SU-DHL-6 (cell line): ENCODE measurements at regions not wholly inside any gene's neighbourhood (a gene's known extent, or its start where the extent isn't known, plus 50 kb on each side); places are given as distances from the start of the nearest gene placed in this dataset.
"Not testable (repeated sequence)": the region's sequence is repeated elsewhere in the genome, so short reads cannot be mapped to it uniquely, and the experiment has no call there.

ENCODE experiments used
- H2AFZ ChIP-seq: fragments of 200-600 bp; sonication (generic); 2 replicates; pipeline ENCODE4 v1.6.1; 2014; ENCODE audit warnings: low read depth, mild to moderate bottlenecking, moderate library complexity, mixed read lengths, antibody characterized with exemption, low read length; ENCODE audit not compliant: severe bottlenecking
- H3F3A ChIP-seq: fragments of 200-600 bp; shearing (Covaris generic); 2 replicates; pipeline ENCODE4 v1.6.0; 2016; ENCODE audit warnings: antibody characterized with exemption, mild to moderate bottlenecking; ENCODE audit not compliant: insufficient read depth
- H3K27ac ChIP-seq: fragments of 200-600 bp; sonication (generic); 2 replicates; pipeline ENCODE4 v1.5.1; 2016; ENCODE audit warnings: low read depth, mild to moderate bottlenecking, low read length, moderate library complexity, mixed read lengths
- H3K27me3 ChIP-seq: fragments of 200-600 bp; sonication (generic), shearing (Covaris generic); 2 replicates; pipeline ENCODE4 v1.6.0; 2014; ENCODE audit warnings: mild to moderate bottlenecking, low read length
- H3K36me3 ChIP-seq: fragments of 200-600 bp; sonication (generic); 2 replicates; pipeline ENCODE4 v1.6.1; 2014; ENCODE audit warnings: mild to moderate bottlenecking, low read length, mixed read lengths
- H3K4me2 ChIP-seq: fragments of 300-600, 200-600 bp; shearing (Covaris generic), sonication (generic); 2 replicates; pipeline ENCODE4 v1.6.0; 2014; ENCODE audit warnings: low read length, low read depth, mild to moderate bottlenecking; ENCODE audit not compliant: poor library complexity, severe bottlenecking
- H3K4me3 ChIP-seq: fragments of 200-600 bp; sonication (generic); 2 replicates; pipeline ENCODE4 v1.5.1; 2014; ENCODE audit warnings: antibody characterized with exemption, low read length, mild to moderate bottlenecking, mixed read lengths; ENCODE audit not compliant: insufficient read depth, poor library complexity, severe bottlenecking
- H3K79me2 ChIP-seq: fragments of 200-600 bp; sonication (generic); 2 replicates; pipeline ENCODE4 v1.6.1; 2014; ENCODE audit warnings: mild to moderate bottlenecking, low read length, moderate library complexity; ENCODE audit not compliant: insufficient read depth
- H3K9ac ChIP-seq: fragments of 200-600 bp; sonication (generic); 2 replicates; pipeline ENCODE4 v1.7.0; 2014; ENCODE audit warnings: mild to moderate bottlenecking, low read length
- H3K9me2 ChIP-seq: fragments of 200-600 bp; sonication (generic); replicated peaks from 2 replicates; pipeline ENCODE4 v1.6.1; 2014; ENCODE audit warnings: low read length; ENCODE audit not compliant: insufficient read depth
- H3K9me3 ChIP-seq: fragments of 200-600 bp; sonication (generic); 2 replicates; pipeline ENCODE4 v1.6.1; 2014; ENCODE audit warnings: low read length, mixed read lengths; ENCODE audit not compliant: insufficient read depth
- H4K20me1 ChIP-seq: fragments of 200-600 bp; sonication (generic); 2 replicates; pipeline ENCODE4 v1.6.1; 2014; ENCODE audit warnings: low read depth, mild to moderate bottlenecking, antibody characterized with exemption, low read length, moderate library complexity, mixed read lengths
- EZH2phosphoT487 ChIP-seq: fragments of 200-600 bp; sonication (generic), shearing (Covaris generic); conservative IDR thresholded peaks from 2 replicates; pipeline ENCODE4 v1.6.1; 2018; ENCODE audit warnings: mild to moderate bottlenecking, antibody characterized with exemption, low read length, moderate library complexity, mixed read lengths
- TF ChIP-seq, protein P1 (sequence below): fragments of 200-600 bp; sonication (generic); IDR thresholded peaks from one replicate; pipeline ENCODE4 v1.5.1; 2017; ENCODE audit warnings: antibody characterized with exemption, mild to moderate bottlenecking, low read length, moderate library complexity; ENCODE audit not compliant: insufficient read depth, poor library complexity, severe bottlenecking

- Histone ChIP-seq H3K4me2 (peak overlapping the region; percentile 64), H3K27me3 (no peaks in the 10 kb centered on the region), H3K9me3 (no peaks in the 10 kb centered on the region), H3K9me2 (no peaks in the 10 kb centered on the region), H4K20me1 (no peaks in the 10 kb centered on the region), H3F3A (no peaks in the 10 kb centered on the region), H3K79me2 (peaks cover 50% of the 10 kb centered on the region), H3K36me3 (no peaks in the 10 kb centered on the region), H3K27ac (peak overlapping the region; percentile 60), H2AFZ (peak overlapping the region; percentile 45), H3K9ac (peak overlapping the region; percentile 83), H3K4me3 (peak overlapping the region; percentile 84)
- TF ChIP-seq, protein P1, sequence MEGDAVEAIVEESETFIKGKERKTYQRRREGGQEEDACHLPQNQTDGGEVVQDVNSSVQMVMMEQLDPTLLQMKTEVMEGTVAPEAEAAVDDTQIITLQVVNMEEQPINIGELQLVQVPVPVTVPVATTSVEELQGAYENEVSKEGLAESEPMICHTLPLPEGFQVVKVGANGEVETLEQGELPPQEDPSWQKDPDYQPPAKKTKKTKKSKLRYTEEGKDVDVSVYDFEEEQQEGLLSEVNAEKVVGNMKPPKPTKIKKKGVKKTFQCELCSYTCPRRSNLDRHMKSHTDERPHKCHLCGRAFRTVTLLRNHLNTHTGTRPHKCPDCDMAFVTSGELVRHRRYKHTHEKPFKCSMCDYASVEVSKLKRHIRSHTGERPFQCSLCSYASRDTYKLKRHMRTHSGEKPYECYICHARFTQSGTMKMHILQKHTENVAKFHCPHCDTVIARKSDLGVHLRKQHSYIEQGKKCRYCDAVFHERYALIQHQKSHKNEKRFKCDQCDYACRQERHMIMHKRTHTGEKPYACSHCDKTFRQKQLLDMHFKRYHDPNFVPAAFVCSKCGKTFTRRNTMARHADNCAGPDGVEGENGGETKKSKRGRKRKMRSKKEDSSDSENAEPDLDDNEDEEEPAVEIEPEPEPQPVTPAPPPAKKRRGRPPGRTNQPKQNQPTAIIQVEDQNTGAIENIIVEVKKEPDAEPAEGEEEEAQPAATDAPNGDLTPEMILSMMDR: no peak
- TF ChIP-seq EZH2phosphoT487: no peak
Measured at GRCh38 chrX:73944563-73944908, 92.0 kb upstream of the XIST start.

DNA sequence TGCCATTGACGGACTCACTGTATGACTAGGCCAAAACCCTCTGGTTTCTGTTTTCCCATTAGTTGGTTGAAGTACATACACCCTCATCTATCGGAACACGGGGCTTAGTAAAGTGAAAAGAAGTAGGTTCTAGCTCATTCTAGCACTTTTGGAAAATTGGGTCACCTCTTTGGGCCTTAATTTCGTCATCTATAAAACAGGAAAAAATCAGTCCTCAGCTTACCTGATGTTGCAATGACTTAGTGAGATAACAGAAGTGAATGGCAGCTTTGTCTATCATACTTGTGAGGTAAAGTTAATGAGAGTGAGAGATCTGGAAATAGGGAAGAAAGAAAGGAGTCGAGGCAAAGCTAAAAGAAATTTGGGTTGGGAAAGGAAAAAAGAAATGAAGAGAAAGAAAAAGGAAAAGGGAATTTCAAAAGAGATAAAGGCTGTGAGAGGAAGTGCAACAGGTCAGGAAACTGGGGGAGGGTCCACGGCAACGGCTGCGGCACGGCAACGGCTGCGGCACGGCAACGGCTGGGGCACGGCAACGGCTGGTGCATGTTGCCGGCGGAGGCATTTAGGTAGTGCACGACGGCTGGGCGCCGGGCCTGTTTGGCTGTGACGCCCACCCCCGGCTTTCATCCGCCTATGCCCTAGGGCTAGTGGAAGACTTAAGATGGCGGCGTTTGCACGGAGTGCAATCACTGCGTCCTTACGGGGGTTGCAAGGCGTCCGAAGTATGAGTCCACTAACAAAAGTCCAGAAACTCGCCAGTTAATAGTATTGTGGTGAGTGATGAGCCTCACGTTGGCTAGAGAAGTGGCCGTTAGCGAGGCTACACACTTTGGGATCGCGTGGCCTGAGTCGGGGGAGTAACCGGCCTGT, 91.4 kb upstream of the XIST start:
- Histone ChIP-seq H3F3A (no peaks in the 10 kb centered on the region), H2AFZ (peak overlapping the region; percentile 98), H3K36me3 (no peaks in the 10 kb centered on the region), H3K9ac (peak overlapping the region; percentile 83), H3K27me3 (no peaks in the 10 kb centered on the region), H3K9me2 (no peaks in the 10 kb centered on the region), H3K9me3 (no peaks in the 10 kb centered on the region), H3K4me2 (peak overlapping the region; percentile 89), H3K4me3 (peak overlapping the region; percentile 84), H3K27ac (peak overlapping the region; percentile 60), H3K79me2 (peaks cover 44% of the 10 kb centered on the region), H4K20me1 (no peaks in the 10 kb centered on the region)
- TF ChIP-seq EZH2phosphoT487: no peak
- TF ChIP-seq, protein P1: no peak

DNA sequence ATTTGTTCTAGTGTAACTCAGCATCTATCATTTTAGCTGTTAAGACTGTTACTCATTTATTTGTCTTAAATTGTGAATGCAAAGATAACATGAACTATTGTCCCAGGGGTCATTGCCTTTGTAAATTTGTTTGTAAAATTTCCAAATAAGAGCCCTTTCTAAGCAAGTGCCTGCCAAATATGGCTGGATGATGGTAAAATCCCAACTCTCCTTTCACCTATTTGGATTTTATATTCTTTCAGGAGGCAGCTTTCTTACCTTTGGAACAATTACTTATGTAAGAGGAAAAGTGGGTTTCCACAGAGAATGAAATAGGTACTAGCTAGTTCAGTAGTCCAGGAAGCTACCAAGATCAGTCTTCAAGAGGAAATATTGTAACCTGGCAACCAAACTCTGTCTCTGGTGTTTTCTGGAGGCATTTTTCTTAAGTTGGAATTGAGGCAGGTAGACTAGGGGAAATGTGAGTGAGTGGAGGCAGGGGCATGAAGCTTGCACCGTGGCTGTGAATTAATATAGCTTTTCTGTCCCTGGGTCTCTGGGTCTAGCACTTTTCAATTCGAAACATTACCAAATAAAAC, 88.5 kb upstream of the XIST start:
- H4K20me1 ChIP-seq: no peaks in the 10 kb centered on the region
- H3K9ac ChIP-seq: no peak overlapping the region
- H3K9me3 ChIP-seq: no peaks in the 10 kb centered on the region
- H3K9me2 ChIP-seq: no peaks in the 10 kb centered on the region
- no peak for TF ChIP-seq EZH2phosphoT487
- TF ChIP-seq, protein P1: no peak
- no peak overlapping the region for H3K4me3 ChIP-seq
- no peaks in the 10 kb centered on the region for H3K27me3 ChIP-seq
- no peak overlapping the region for H3K4me2 ChIP-seq
- H3K36me3 ChIP-seq: no peaks in the 10 kb centered on the region
- peaks cover 17% of the 10 kb centered on the region for H3K79me2 ChIP-seq
- no peak overlapping the region for H3K27ac ChIP-seq
- H2AFZ ChIP-seq: no peak overlapping the region
- no peaks in the 10 kb centered on the region for H3F3A ChIP-seq

GRCh38 chrX:73937843-73938242, 85.3 kb upstream of the XIST start:
- not testable (repeated sequence) for H4K20me1 ChIP-seq, H3K9me3 ChIP-seq, H3K27me3 ChIP-seq, H3K9me2 ChIP-seq, H2AFZ ChIP-seq, H3K79me2 ChIP-seq, H3K4me2 ChIP-seq, H3K4me3 ChIP-seq, H3K27ac ChIP-seq, H3K36me3 ChIP-seq, H3K9ac ChIP-seq, H3F3A ChIP-seq
